ENCODE measurements at regions not wholly inside any gene's neighbourhood (a gene's known extent, or its start where the extent isn't known, plus 50 kb on each side); places are given as distances from the start of the nearest gene placed in this dataset.

DNA sequence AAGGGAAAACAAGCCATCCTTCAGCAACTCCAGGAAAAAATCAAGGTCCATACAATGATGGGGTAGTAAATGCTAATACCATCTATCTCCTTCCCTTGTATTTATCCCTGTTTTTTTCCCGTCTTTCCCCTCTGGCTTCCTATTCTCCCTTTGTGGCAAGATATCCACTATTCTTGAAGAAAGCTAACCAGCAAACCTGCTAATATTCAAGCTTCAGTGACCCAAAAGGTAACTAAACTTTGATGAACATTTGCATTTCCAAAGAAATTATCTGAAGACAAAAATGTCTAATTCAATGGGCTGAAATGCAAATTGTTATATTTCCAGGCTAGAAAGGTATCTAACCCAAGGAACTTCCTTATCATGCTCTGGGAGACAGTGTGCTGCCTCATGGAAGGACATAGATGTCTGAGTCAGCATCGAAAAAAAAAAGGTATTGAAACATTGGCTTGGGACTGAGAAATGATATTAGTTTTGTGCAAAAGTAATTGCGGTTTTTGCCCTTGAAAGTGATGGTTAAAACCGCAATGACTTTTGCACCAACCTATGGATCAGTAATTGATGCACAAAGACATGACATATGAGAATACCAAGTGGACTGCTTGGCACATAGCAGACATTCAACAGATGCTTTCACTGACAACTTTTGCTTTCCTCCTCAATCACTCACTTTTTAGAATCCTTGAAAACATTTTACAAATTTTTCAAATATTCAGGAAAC lies 63.7 kb upstream of the HNMT start:
- TF ChIP-seq RAD21 (IDR thresholded peaks at IDR 0.05; ENCODE audit: insufficient read depth, low read depth, low read length) (no peak), SIN3A (IDR thresholded peaks at IDR 0.05; ENCODE audit: low read depth, low read length) (no peak), POLR2A (IDR thresholded peaks at IDR 0.05; ENCODE audit: low read depth, low read length) (no peak), CTCF (IDR thresholded peaks at IDR 0.05 in 2 of 3, conservative IDR thresholded peaks at IDR 0.05 in 1 of 3; ENCODE audit: control insufficient read depth in 2 of 3, extremely low read depth in 1 of 3, insufficient read depth in 1 of 3, low read depth in 3 of 3, low read length in 3 of 3) (no peak), MAX (IDR thresholded peaks at IDR 0.05; ENCODE audit: low read depth, low read length) (no peak), NFYB (IDR thresholded peaks at IDR 0.05; ENCODE audit: insufficient read depth, low read depth, low read length) (no peak), NR2C1 (IDR thresholded peaks at IDR 0.05) (no peak), ATF3 (IDR thresholded peaks at IDR 0.05; ENCODE audit: borderline replicate concordance, extremely low read depth, low read depth, low read length) (no peak), ZNF207 (IDR thresholded peaks at IDR 0.05; ENCODE audit: borderline replicate concordance) (no peak), SREBF2 (IDR thresholded peaks at IDR 0.05; ENCODE audit: low read length) (no peak)
- TF ChIP-seq, protein P1, sequence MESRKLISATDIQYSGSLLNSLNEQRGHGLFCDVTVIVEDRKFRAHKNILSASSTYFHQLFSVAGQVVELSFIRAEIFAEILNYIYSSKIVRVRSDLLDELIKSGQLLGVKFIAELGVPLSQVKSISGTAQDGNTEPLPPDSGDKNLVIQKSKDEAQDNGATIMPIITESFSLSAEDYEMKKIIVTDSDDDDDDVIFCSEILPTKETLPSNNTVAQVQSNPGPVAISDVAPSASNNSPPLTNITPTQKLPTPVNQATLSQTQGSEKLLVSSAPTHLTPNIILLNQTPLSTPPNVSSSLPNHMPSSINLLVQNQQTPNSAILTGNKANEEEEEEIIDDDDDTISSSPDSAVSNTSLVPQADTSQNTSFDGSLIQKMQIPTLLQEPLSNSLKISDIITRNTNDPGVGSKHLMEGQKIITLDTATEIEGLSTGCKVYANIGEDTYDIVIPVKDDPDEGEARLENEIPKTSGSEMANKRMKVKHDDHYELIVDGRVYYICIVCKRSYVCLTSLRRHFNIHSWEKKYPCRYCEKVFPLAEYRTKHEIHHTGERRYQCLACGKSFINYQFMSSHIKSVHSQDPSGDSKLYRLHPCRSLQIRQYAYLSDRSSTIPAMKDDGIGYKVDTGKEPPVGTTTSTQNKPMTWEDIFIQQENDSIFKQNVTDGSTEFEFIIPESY (IDR thresholded peaks at IDR 0.05) = no peak
